ENCODE measurements at regions not wholly inside any gene's neighbourhood (a gene's known extent, or its start where the extent isn't known, plus 50 kb on each side); places are given as distances from the start of the nearest gene placed in this dataset.

DNA sequence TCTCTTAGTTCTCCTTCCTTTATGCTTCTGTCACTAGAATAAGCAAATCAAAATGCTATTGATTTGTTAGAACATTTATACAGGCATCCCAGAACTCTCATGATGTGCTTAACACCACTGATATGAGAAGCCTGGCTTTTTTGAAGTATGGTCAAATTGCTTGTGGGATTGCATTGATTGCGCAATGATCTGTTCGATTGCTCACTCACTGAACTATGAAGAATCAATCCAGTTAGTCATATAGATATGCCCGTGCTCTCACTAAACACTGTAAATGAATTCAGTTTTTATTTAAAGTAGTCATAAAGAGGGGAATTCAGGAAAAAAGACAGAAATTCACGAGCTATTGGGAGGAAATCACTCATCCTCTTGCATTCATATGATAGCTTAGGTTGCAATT, 1237.8 kb downstream of the SUCLG1 start:
- H3K4me1 Mint-ChIP-seq (ENCODE audit: low read depth) = no peaks in the 10 kb centered on the region
- H3K36me3 Mint-ChIP-seq (ENCODE audit: low read depth) = no peaks in the 10 kb centered on the region
- H3K9me3 Mint-ChIP-seq = peaks cover 4% of the 10 kb centered on the region
- peaks cover 0 to 9% of the 10 kb centered on the region in 2 experiments for H3K9me3 ChIP-seq (ENCODE audit: control insufficient read depth in 1 of 2, insufficient read depth in 1 of 2, low read length in 2 of 2)
- intact Hi-C loops (cut with DNase I, micrococcal nuclease) = no loop called here
- H3K27me3 ChIP-seq (ENCODE audit: control insufficient read depth in 1 of 2, insufficient read depth in 2 of 2, low read length in 2 of 2) = no peaks in the 10 kb centered on the region
- no peaks in the 10 kb centered on the region for H3K27me3 Mint-ChIP-seq
- no peak for DNase-seq
- no peak overlapping the region for H3K4me3 Mint-ChIP-seq
- no peaks in the 10 kb centered on the region for H3K4me1 ChIP-seq (ENCODE audit: insufficient read depth, low read length)
- no peak overlapping the region for H3K4me3 ChIP-seq (ENCODE audit: low read length)
- H3K27ac ChIP-seq (ENCODE audit: low read depth in 1 of 2, low read length in 2 of 2) = no peak overlapping the region
- ATAC-seq (ENCODE audit: poor library complexity) = no peak
- H3K36me3 ChIP-seq (ENCODE audit: insufficient read depth, low read length) = no peaks in the 10 kb centered on the region
- ChIA-PET CTCF (no interaction called here), POLR2A (no interaction called here)
- no peak overlapping the region for H3K27ac Mint-ChIP-seq
- TF ChIP-seq, protein P1, sequence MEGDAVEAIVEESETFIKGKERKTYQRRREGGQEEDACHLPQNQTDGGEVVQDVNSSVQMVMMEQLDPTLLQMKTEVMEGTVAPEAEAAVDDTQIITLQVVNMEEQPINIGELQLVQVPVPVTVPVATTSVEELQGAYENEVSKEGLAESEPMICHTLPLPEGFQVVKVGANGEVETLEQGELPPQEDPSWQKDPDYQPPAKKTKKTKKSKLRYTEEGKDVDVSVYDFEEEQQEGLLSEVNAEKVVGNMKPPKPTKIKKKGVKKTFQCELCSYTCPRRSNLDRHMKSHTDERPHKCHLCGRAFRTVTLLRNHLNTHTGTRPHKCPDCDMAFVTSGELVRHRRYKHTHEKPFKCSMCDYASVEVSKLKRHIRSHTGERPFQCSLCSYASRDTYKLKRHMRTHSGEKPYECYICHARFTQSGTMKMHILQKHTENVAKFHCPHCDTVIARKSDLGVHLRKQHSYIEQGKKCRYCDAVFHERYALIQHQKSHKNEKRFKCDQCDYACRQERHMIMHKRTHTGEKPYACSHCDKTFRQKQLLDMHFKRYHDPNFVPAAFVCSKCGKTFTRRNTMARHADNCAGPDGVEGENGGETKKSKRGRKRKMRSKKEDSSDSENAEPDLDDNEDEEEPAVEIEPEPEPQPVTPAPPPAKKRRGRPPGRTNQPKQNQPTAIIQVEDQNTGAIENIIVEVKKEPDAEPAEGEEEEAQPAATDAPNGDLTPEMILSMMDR (IDR thresholded peaks at IDR 0.05) = no peak

DNA sequence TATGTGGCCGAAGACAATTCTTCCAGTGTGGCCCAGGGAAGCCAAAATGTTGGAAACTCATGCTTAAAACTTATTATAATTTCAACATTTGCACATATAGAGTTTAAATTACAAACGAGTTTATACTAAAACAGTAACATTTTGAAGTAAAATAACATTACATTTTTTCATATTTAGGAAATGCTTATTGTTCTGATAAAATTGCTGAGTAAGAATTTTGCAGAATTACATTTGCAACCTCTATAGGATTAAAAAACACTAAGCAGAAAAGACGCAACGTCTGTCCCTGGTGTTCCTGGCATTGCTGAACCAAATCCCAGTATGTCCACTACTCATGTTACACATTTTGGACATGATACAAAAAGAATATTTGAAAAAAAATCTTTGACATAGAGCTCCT, 1241.2 kb downstream of the SUCLG1 start:
- ChIA-PET CTCF (no interaction called here), POLR2A (no interaction called here)
- H3K4me1 ChIP-seq (ENCODE audit: insufficient read depth, low read length) = no peaks in the 10 kb centered on the region
- H3K27me3 Mint-ChIP-seq = no peaks in the 10 kb centered on the region
- H3K27ac ChIP-seq (ENCODE audit: low read depth in 1 of 2, low read length in 2 of 2) = no peak overlapping the region
- intact Hi-C loops (cut with DNase I, micrococcal nuclease) = no loop called here
- H3K4me3 Mint-ChIP-seq = no peak overlapping the region
- no peaks in the 10 kb centered on the region for H3K36me3 Mint-ChIP-seq (ENCODE audit: low read depth)
- H3K4me3 ChIP-seq (ENCODE audit: low read length) = no peak overlapping the region
- ATAC-seq (ENCODE audit: poor library complexity) (no peak), DNase-seq (no peak)
- H3K4me1 Mint-ChIP-seq (ENCODE audit: low read depth) = no peaks in the 10 kb centered on the region
- no peak overlapping the region for H3K27ac Mint-ChIP-seq
- H3K27me3 ChIP-seq (ENCODE audit: control insufficient read depth in 1 of 2, insufficient read depth in 2 of 2, low read length in 2 of 2) = no peaks in the 10 kb centered on the region
- TF ChIP-seq, protein P1 (IDR thresholded peaks at IDR 0.05) = no peak
- no peaks in the 10 kb centered on the region for H3K36me3 ChIP-seq (ENCODE audit: insufficient read depth, low read length)
- peaks cover 0 to 10% of the 10 kb centered on the region in 2 experiments for H3K9me3 ChIP-seq (ENCODE audit: control insufficient read depth in 1 of 2, insufficient read depth in 1 of 2, low read length in 2 of 2)
- H3K9me3 Mint-ChIP-seq = peaks cover 4% of the 10 kb centered on the region

DNA sequence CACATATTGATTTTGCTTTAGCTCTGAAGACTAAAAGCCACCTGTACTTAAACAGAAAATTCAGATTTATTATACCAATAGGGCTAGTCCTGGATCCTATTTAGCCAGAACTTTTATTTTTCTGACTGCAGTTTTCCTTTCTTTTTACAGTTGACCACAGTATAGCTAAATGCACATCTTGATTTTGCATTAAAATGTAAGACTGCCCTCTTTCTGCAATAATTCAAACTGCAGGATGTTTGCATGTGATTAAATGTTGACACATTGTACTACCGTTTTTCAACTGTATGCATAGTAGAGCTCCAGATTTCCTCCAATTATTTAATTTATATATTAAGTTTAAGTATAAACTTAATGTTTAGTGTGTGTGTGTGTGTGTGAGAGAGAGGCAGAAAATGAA, 1262.9 kb downstream of the SUCLG1 start:
- H3K4me1 ChIP-seq (ENCODE audit: insufficient read depth, low read length) = no peaks in the 10 kb centered on the region
- H3K4me3 Mint-ChIP-seq = no peak overlapping the region
- no peaks in the 10 kb centered on the region for H3K4me1 Mint-ChIP-seq (ENCODE audit: low read depth)
- no peak for ATAC-seq (ENCODE audit: poor library complexity)
- ChIA-PET POLR2A (no interaction called here), CTCF (no interaction called here)
- no peak overlapping the region for H3K4me3 ChIP-seq (ENCODE audit: low read length)
- H3K36me3 ChIP-seq (ENCODE audit: insufficient read depth, low read length) = no peaks in the 10 kb centered on the region
- intact Hi-C loops (cut with DNase I, micrococcal nuclease) = no loop called here
- H3K9me3 Mint-ChIP-seq = no peaks in the 10 kb centered on the region
- H3K27me3 ChIP-seq (ENCODE audit: control insufficient read depth in 1 of 2, insufficient read depth in 2 of 2, low read length in 2 of 2) = no peaks in the 10 kb centered on the region
- no peak overlapping the region for H3K27ac Mint-ChIP-seq
- no peaks in the 10 kb centered on the region for H3K9me3 ChIP-seq (ENCODE audit: control insufficient read depth in 1 of 2, insufficient read depth in 1 of 2, low read length in 2 of 2)
- H3K27me3 Mint-ChIP-seq = no peaks in the 10 kb centered on the region
- DNase-seq = no peak
- no peaks in the 10 kb centered on the region for H3K36me3 Mint-ChIP-seq (ENCODE audit: low read depth)
- TF ChIP-seq, protein P1 (IDR thresholded peaks at IDR 0.05) = no peak
- H3K27ac ChIP-seq (ENCODE audit: low read depth in 1 of 2, low read length in 2 of 2) = no peak overlapping the region
